SK-N-SH (cell line): ENCODE measurements at regions not wholly inside any gene's neighbourhood (a gene's known extent, or its start where the extent isn't known, plus 50 kb on each side); places are given as distances from the start of the nearest gene placed in this dataset.

Experiments
- CTCF ChIA-PET: fragments of 300-600, 350-600 bp; formaldehyde crosslinking; extraction: SDS; loops from one replicate; lab custom pipeline; 2021; lab: Yijun Ruan, JAX
- POLR2A ChIA-PET: fragments of 350-600 bp; sonication (Branson Sonifier 250); formaldehyde crosslinking; extraction: SDS; loops from one replicate; lab custom pipeline; 2020; ENCODE audit warnings: antibody characterized with exemption, inconsistent platforms; lab: Yijun Ruan, JAX
- DNase-seq: peaks from one replicate; pipeline ENCODE4 v3.0.0; 2012
- H2AFZ ChIP-seq: fragments of 200-600 bp; sonication (generic); 2 replicates; pipeline ENCODE4 v1.8.1; 2016; ENCODE audit warnings: antibody characterized with exemption, mild to moderate bottlenecking, low read depth
- H3F3A ChIP-seq: fragments of 200-600 bp; sonication (generic); replicated peaks from 2 replicates; pipeline ENCODE3; 2016; ENCODE audit warnings: antibody characterized with exemption, mild to moderate bottlenecking; ENCODE audit not compliant: insufficient read depth
- H3K27ac ChIP-seq, 2 experiments: fragments of 200-500 bp in 1 of 2; fragments of 200-600 bp in 1 of 2; sonication (Bioruptor generic) in 1 of 2; sonication (generic), shearing (Covaris generic) in 1 of 2; 2 replicates each; pipeline versions ENCODE4 v1.5.1 to v1.6.1; 2014 to 2016; ENCODE audit warnings: low read depth in 2 of 2, inconsistent platforms in 1 of 2, low read length in 1 of 2, mild to moderate bottlenecking in 1 of 2, mixed read lengths in 1 of 2
- H3K27me3 ChIP-seq: fragments of 200-600 bp; sonication (generic), shearing (Covaris generic); 2 replicates; pipeline ENCODE4 v1.6.1; 2016; ENCODE audit warnings: mixed run types; ENCODE audit not compliant: insufficient read depth
- H3K36me3 ChIP-seq, 2 experiments: fragments of 200-500 bp in 1 of 2; fragments of 200-600 bp in 1 of 2; sonication (Bioruptor generic) in 1 of 2; sonication (generic) in 1 of 2; replicated peaks in 1 of 2; 2 replicates each; pipeline versions ENCODE3 to v1.5.1; 2014 to 2016; ENCODE audit warnings: low read length in 1 of 2, mild to moderate bottlenecking in 1 of 2; ENCODE audit not compliant: insufficient read depth in 2 of 2, control insufficient read depth in 1 of 2
- H3K4me1 ChIP-seq, 2 experiments: fragments of 200-500 bp in 1 of 2; fragments of 200-600 bp in 1 of 2; sonication (Bioruptor generic) in 1 of 2; sonication (generic), shearing (Covaris generic) in 1 of 2; 2 replicates each; pipeline versions ENCODE4 v1.5.1 to v1.6.1; 2014 to 2016; ENCODE audit warnings: low read depth in 1 of 2, low read length in 1 of 2, mixed run types in 1 of 2; ENCODE audit not compliant: insufficient read depth in 2 of 2, control insufficient read depth in 1 of 2
- H3K4me2 ChIP-seq: fragments of 200-600 bp; sonication (generic), shearing (Covaris generic); 2 replicates; pipeline ENCODE4 v1.6.1; 2017; ENCODE audit warnings: mixed run types
- H3K4me3 ChIP-seq, 2 experiments: fragments of 200-500 bp in 1 of 2; fragments of 200-600 bp in 1 of 2; sonication (Bioruptor generic) in 1 of 2; sonication (generic), shearing (Covaris generic) in 1 of 2; 2 replicates each; pipeline versions ENCODE4 v1.5.1 to v1.8.1; 2014 to 2016; ENCODE audit warnings: low read depth in 2 of 2, inconsistent platforms in 1 of 2, low read length in 1 of 2, mild to moderate bottlenecking in 1 of 2, mixed read lengths in 1 of 2, moderate library complexity in 1 of 2
- H3K79me2 ChIP-seq: fragments of 200-600 bp; sonication (generic); 2 replicates; pipeline ENCODE4 v1.8.1; 2017; ENCODE audit warnings: mild to moderate bottlenecking; ENCODE audit not compliant: insufficient read depth
- H3K9ac ChIP-seq: fragments of 200-600 bp; sonication (generic); 2 replicates; pipeline ENCODE4 v1.6.1; 2017; ENCODE audit warnings: mixed run types
- H3K9me2 ChIP-seq: fragments of 200-600 bp; sonication (generic); 2 replicates; pipeline ENCODE4 v1.6.1; 2017; ENCODE audit warnings: mixed run types
- H3K9me3 ChIP-seq: fragments of 200-600 bp; sonication (generic); 2 replicates; pipeline ENCODE4 v1.6.1; 2017; ENCODE audit warnings: mixed run types, mild to moderate bottlenecking, moderate library complexity
- H4K20me1 ChIP-seq: fragments of 200-600 bp; sonication (generic); 2 replicates; pipeline ENCODE4 v1.6.1; 2017; ENCODE audit warnings: mild to moderate bottlenecking, mixed run types; ENCODE audit not compliant: insufficient read depth
- CTCF ChIP-seq: fragments of 200-600 bp; sonication (generic); IDR thresholded peaks from 2 replicates; pipeline ENCODE4 v1.6.1; 2017; ENCODE audit warnings: antibody characterized with exemption, mild to moderate bottlenecking, moderate library complexity
- EZH2phosphoT487 ChIP-seq: fragments of 200-600 bp; sonication (generic); IDR thresholded peaks from 2 replicates; pipeline ENCODE4 v1.6.1; 2017; ENCODE audit warnings: low read depth, mixed run types, mild to moderate bottlenecking, antibody characterized with exemption, moderate library complexity, borderline replicate concordance
- FOXJ3 ChIP-seq: sonication (generic); formaldehyde crosslinking; IDR thresholded peaks from 2 replicates; pipeline ENCODE4 v1.5.1; 2020; ENCODE audit warnings: mild to moderate bottlenecking, missing genetic modification reagents
- GABPA ChIP-seq: IDR thresholded peaks from 2 replicates; pipeline ENCODE4 v1.4.0; 2012; ENCODE audit warnings: low read depth, mild to moderate bottlenecking
- IRF3 ChIP-seq: fragments of 150-350 bp; IDR thresholded peaks from 2 replicates; pipeline ENCODE4 v1.6.1; 2016; ENCODE audit warnings: mild to moderate bottlenecking, low read depth, low read length
- JUND ChIP-seq: IDR thresholded peaks from 2 replicates; pipeline ENCODE4 v1.4.0; 2012
- MAX ChIP-seq: IDR thresholded peaks from 2 replicates; pipeline ENCODE4 v1.4.0; 2012; ENCODE audit warnings: low read depth
- NRF1 ChIP-seq: IDR thresholded peaks from 2 replicates; pipeline ENCODE4 v1.6.1; 2012; ENCODE audit warnings: low read depth, mild to moderate bottlenecking, low read length
- POLR2AphosphoS5 ChIP-seq: IDR thresholded peaks from 2 replicates; pipeline ENCODE4 v1.6.1; 2012; ENCODE audit warnings: low read depth, low read length
- RAD21 ChIP-seq: IDR thresholded peaks from 2 replicates; pipeline ENCODE4 v1.6.1; 2012; ENCODE audit warnings: mild to moderate bottlenecking, low read length
- RCOR1 ChIP-seq: fragments of 150-350 bp; IDR thresholded peaks from 2 replicates; pipeline ENCODE4 v1.6.1; 2017; ENCODE audit warnings: antibody characterized with exemption, low read length
- REST ChIP-seq: IDR thresholded peaks from 2 replicates; pipeline ENCODE4 v1.6.1; 2012; ENCODE audit warnings: mild to moderate bottlenecking, low read depth, low read length, moderate library complexity
- RFX5 ChIP-seq: IDR thresholded peaks from 2 replicates; pipeline ENCODE4 v1.6.1; 2012; ENCODE audit warnings: mild to moderate bottlenecking, improper control_type of control experiment, low read length
- TAF1 ChIP-seq: IDR thresholded peaks from 2 replicates; pipeline ENCODE4 v1.6.1; 2012; ENCODE audit warnings: low read depth, mild to moderate bottlenecking, low read length, moderate library complexity, borderline replicate concordance
- YY1 ChIP-seq: IDR thresholded peaks from 2 replicates; pipeline ENCODE4 v1.4.0; 2012; ENCODE audit warnings: low read depth, mild to moderate bottlenecking
- ZBTB33 ChIP-seq: IDR thresholded peaks from 2 replicates; pipeline ENCODE4 v1.4.0; 2012; ENCODE audit warnings: low read depth, borderline replicate concordance
- WGBS: methylation state at CpG from one replicate; pipeline ENCODE4 v1.1.6; 2017; ENCODE audit warnings: low lambda C conversion rate; 5-methylcytosine and 5-hydroxymethylcytosine counted together

- TF ChIP-seq REST: no peak
- TF ChIP-seq GABPA: no peak
- TF ChIP-seq FOXJ3 (CRISPR knock-in tag): no peak
- TF ChIP-seq POLR2AphosphoS5: no peak
- no peak for TF ChIP-seq ZBTB33
- TF ChIP-seq MAX: no peak
These were observed 689.6 kb downstream of the TSN start (continued) for GRCh38 chr2:122445003-122445402.

GRCh38 chr2:122446761-122447160 lies 691.3 kb downstream of the TSN start:
- Histone ChIP-seq H2AFZ (no peak overlapping the region), H4K20me1 (no peaks in the 10 kb centered on the region), H3K4me3 (no peak overlapping the region), H3K79me2 (no peaks in the 10 kb centered on the region), H3K4me1 (no peaks in the 10 kb centered on the region), H3K36me3 (no peaks in the 10 kb centered on the region), H3F3A (no peaks in the 10 kb centered on the region), H3K27me3 (no peaks in the 10 kb centered on the region), H3K9me2 (no peaks in the 10 kb centered on the region), H3K4me2 (no peak overlapping the region), H3K9me3 (no peaks in the 10 kb centered on the region), H3K27ac (no peak overlapping the region), H3K9ac (no peak overlapping the region)
- ChIA-PET CTCF (no interaction called here), POLR2A (no interaction called here)
- no peak for DNase-seq
- 5% methylated on average over 4 of the region's 4 CpGs for WGBS
- no peak for TF ChIP-seq RFX5
- no peak for TF ChIP-seq TAF1
- no peak for TF ChIP-seq CTCF
- TF ChIP-seq RCOR1: no peak
- no peak for TF ChIP-seq REST
- no peak for TF ChIP-seq ZBTB33
- TF ChIP-seq EZH2phosphoT487: no peak
- no peak for TF ChIP-seq JUND
- no peak for TF ChIP-seq IRF3
- no peak for TF ChIP-seq NRF1
- TF ChIP-seq RAD21: no peak
- TF ChIP-seq YY1: no peak
